ENCODE measurements at regions not wholly inside any gene's neighbourhood (a gene's known extent, or its start where the extent isn't known, plus 50 kb on each side); places are given as distances from the start of the nearest gene placed in this dataset.

GRCh38 chr15:31275331-31276262 is 51.0 kb upstream of the KLF13 start:
- DNase-seq (ENCODE audit: low spot score) = no peak

- no peak for DNase-seq (ENCODE audit: low spot score)
Measured at GRCh38 chr15:31276596-31277298, 49.9 kb upstream of the KLF13 start.

All from RKO (cell line).